ENCODE measurements at regions not wholly inside any gene's neighbourhood (a gene's known extent, or its start where the extent isn't known, plus 50 kb on each side); places are given as distances from the start of the nearest gene placed in this dataset.

- POLR2A ChIA-PET, result no interaction called here
- no peak for TF ChIP-seq CTCF (IDR thresholded peaks at IDR 0.05; ENCODE audit: control extremely low read depth, extremely low read depth, low read depth, missing control alignments)
- CTCF ChIA-PET, result no interaction called here
- DNase-seq (ENCODE audit: extremely low spot score), result no peak
Measured at GRCh38 chr15:29429584-29429983, 160.0 kb upstream of the NSMCE3 start.

DNA sequence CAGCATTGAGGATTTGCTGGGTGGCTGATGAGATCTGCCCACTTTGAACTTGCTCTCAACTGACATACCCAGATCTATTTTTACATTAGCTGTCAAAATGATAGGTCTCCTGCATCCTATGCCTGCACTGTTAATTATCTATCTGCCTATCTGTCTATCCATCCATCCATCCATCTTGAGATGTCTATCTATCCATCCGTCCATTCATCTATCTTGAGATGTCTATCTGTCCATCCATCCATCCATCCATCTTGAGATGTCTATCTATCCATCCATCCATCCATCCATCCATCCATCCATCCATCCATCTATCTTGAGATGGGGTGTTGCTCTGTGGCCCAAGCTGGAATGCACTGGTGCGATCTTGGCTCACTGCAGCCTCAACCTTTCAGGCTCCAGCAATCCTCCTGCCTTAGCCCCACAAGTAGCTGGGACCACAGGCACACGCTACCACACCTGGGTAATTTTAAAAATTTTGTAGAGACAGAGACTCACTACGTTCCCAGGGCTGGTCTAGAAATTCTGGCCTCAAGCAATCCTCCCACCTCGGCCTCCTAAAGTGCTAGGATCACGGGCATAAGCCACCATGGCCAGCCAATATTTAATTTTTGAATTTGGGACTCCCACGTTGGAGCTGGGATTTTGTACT is 159.4 kb upstream of the NSMCE3 start:
- ChIA-PET POLR2A (no interaction called here), CTCF (no interaction called here)
- no peak for DNase-seq (ENCODE audit: extremely low spot score)
- TF ChIP-seq CTCF (IDR thresholded peaks at IDR 0.05; ENCODE audit: control extremely low read depth, extremely low read depth, low read depth, missing control alignments), result no peak

DNA sequence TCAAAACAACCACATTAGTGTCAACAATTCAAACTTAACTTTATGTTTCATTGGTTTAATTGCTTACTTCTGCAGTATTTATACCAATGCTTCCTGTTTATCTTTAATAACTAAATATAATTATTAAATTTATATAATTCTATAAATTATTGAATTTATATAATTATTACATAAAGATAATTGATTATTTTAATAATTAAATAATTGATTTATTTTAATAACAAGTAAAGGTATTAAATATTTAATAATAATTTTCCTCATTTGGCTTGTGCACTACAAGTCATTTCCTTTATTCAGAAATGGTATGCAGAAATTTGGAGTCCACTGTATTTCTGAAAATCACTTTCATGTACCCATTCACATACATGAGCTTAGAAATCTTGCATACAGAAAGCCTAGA is 156.2 kb upstream of the NSMCE3 start:
- no peak for DNase-seq (ENCODE audit: extremely low spot score)
- CTCF ChIA-PET, result interaction anchor here (1.1 kb wide), 1 partner anchor 322 kb away, joined by 3 read pairs; no protein-coding TSS in a partner anchor
- no peak for TF ChIP-seq CTCF (IDR thresholded peaks at IDR 0.05; ENCODE audit: control extremely low read depth, extremely low read depth, low read depth, missing control alignments)
- POLR2A ChIA-PET, result no interaction called here

DNA sequence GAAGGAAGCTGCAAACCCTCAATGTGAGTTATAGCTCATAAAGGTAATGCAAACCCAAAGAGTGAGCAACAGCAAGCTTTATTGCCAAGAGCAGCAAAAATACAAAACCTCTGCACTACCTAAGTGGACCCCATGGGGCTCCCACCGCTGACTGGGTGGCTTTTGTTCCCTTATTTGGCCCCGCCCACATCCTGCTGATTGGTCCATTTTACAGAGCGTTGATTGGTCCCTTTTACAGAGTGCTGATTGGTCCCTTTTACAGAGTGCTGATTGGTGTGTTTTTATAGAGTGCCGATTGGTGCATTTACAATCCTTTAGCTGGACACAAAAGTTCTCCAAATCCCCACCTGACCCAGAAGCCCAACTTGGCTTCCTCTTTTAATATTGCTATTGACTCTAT is 154.5 kb upstream of the NSMCE3 start:
- TF ChIP-seq CTCF (IDR thresholded peaks at IDR 0.05; ENCODE audit: control extremely low read depth, extremely low read depth, low read depth, missing control alignments), result no peak
- no peak for DNase-seq (ENCODE audit: extremely low spot score)
- CTCF ChIA-PET, result interaction anchor here (0.9 to 1.2 kb wide), 2 partner anchors 12 to 15 kb away, joined by 3 read pairs; no protein-coding TSS in a partner anchor
- POLR2A ChIA-PET, result no interaction called here

GRCh38 chr15:29422606-29423005 is 153.0 kb upstream of the NSMCE3 start:
- POLR2A ChIA-PET, result no interaction called here
- DNase-seq (ENCODE audit: extremely low spot score), result no peak
- TF ChIP-seq CTCF (IDR thresholded peaks at IDR 0.05; ENCODE audit: control extremely low read depth, extremely low read depth, low read depth, missing control alignments), result no peak
- CTCF ChIA-PET, result no interaction called here

GRCh38 chr15:29420188-29420587 is 150.6 kb upstream of the NSMCE3 start:
- POLR2A ChIA-PET, result no interaction called here
- CTCF ChIA-PET, result interaction anchor here (0.8 to 1.5 kb wide), 4 partner anchors 10 to 18 kb away, joined by 3 read pairs; no protein-coding TSS in a partner anchor

More at GRCh38 chr15:29420188-29420587, 150.6 kb upstream of the NSMCE3 start:
- DNase-seq (ENCODE audit: extremely low spot score), result no peak
- TF ChIP-seq CTCF (IDR thresholded peaks at IDR 0.05; ENCODE audit: control extremely low read depth, extremely low read depth, low read depth, missing control alignments), result no peak

Measured in GM10248 (cell line).